GM23338 (cell line): ENCODE measurements at regions not wholly inside any gene's neighbourhood (a gene's known extent, or its start where the extent isn't known, plus 50 kb on each side); places are given as distances from the start of the nearest gene placed in this dataset.

ENCODE experiments used
- ATAC-seq: fragments of 200-7000 bp; cut with Tn5 transposase; 3 replicates; pipeline ENCODE4 v1.9.1; 2020
- DNase-seq: peaks from one replicate; pipeline ENCODE4 v3.0.0-alpha.2; 2015; ENCODE audit warnings: low spot score
- H2AFZ ChIP-seq: fragments of 200-600 bp; sonication (generic); 2 replicates; pipeline ENCODE4 v1.8.0; 2016; ENCODE audit warnings: antibody characterized with exemption, mild to moderate bottlenecking, moderate library complexity
- H3F3A ChIP-seq: fragments of 200-600 bp; sonication (generic); replicated peaks from 2 replicates; pipeline ENCODE4 v1.8.0; 2017; ENCODE audit warnings: antibody characterized with exemption, mixed run types, low read depth
- H3K27ac ChIP-seq: fragments of 200-600 bp; sonication (generic); 2 replicates; pipeline ENCODE4 v1.6.1; 2016; ENCODE audit warnings: low read depth
- H3K27me3 ChIP-seq: fragments of 200-600 bp; sonication (generic); 2 replicates; pipeline ENCODE4 v1.8.0; 2016; ENCODE audit warnings: mild to moderate bottlenecking, mixed run types, moderate library complexity; ENCODE audit not compliant: insufficient read depth
- H3K36me3 ChIP-seq: fragments of 200-600 bp; sonication (generic); 2 replicates; pipeline ENCODE4 v1.8.0; 2016; ENCODE audit warnings: mild to moderate bottlenecking; ENCODE audit not compliant: insufficient read depth
- H3K4me1 ChIP-seq: fragments of 200-600 bp; sonication (generic); 2 replicates; pipeline ENCODE4 v1.8.0; 2016; ENCODE audit warnings: mild to moderate bottlenecking, moderate library complexity; ENCODE audit not compliant: insufficient read depth
- H3K4me2 ChIP-seq: fragments of 200-600 bp; sonication (generic); 2 replicates; pipeline ENCODE4 v1.7.1; 2017; ENCODE audit warnings: mixed run types
- H3K4me3 ChIP-seq: fragments of 200-600 bp; sonication (generic); 2 replicates; pipeline ENCODE4 v1.6.1; 2016; ENCODE audit warnings: mixed run types
- H3K79me2 ChIP-seq: fragments of 200-600 bp; sonication (generic); replicated peaks from 2 replicates; pipeline ENCODE4 v1.8.0; 2017; ENCODE audit warnings: mild to moderate bottlenecking; ENCODE audit not compliant: insufficient read depth
- H3K9me2 ChIP-seq: fragments of 200-600 bp; sonication (generic); 2 replicates; pipeline ENCODE4 v1.8.0; 2017; ENCODE audit not compliant: insufficient read depth
- H4K20me1 ChIP-seq: fragments of 200-600 bp; sonication (generic); replicated peaks from 2 replicates; pipeline ENCODE4 v1.8.0; 2017; ENCODE audit warnings: mild to moderate bottlenecking; ENCODE audit not compliant: insufficient read depth
- H3K27ac Mint-ChIP-seq: 2 replicates; pipeline ENCODE4 v1.8.0; 2020; ENCODE audit warnings: inconsistent platforms, mild to moderate bottlenecking, moderate library complexity, mixed read lengths
- H3K27me3 Mint-ChIP-seq: 3 replicates; pipeline ENCODE4 v1.8.0; 2022; ENCODE audit warnings: low read depth, mild to moderate bottlenecking, moderate library complexity, mixed read lengths, inconsistent platforms; ENCODE audit not compliant: insufficient read depth, poor library complexity
- H3K36me3 Mint-ChIP-seq: 3 replicates; pipeline ENCODE4 v1.8.0; 2021; ENCODE audit warnings: low read depth, mild to moderate bottlenecking, inconsistent platforms, moderate library complexity, mixed read lengths
- H3K4me1 Mint-ChIP-seq: 3 replicates; pipeline ENCODE4 v1.8.0; 2020; ENCODE audit warnings: mild to moderate bottlenecking, inconsistent platforms, mixed read lengths
- H3K4me3 Mint-ChIP-seq: 3 replicates; pipeline ENCODE4 v1.8.0; 2021; ENCODE audit warnings: moderate library complexity, mild to moderate bottlenecking, inconsistent platforms, mixed read lengths
- H3K9me3 Mint-ChIP-seq: 3 replicates; pipeline ENCODE4 v1.8.0; 2020; ENCODE audit warnings: moderate library complexity, mild to moderate bottlenecking, inconsistent platforms, mixed read lengths
- CREB1 ChIP-seq: fragments of 250-450 bp; sonication (Bioruptor Pico); IDR thresholded peaks from 2 replicates; pipeline ENCODE4 v1.5.0; 2020; ENCODE audit warnings: low read depth, mild to moderate bottlenecking, moderate library complexity
- CTCF ChIP-seq, 2 experiments: fragments of 200-600 bp in 1 of 2; sonication (generic) in 1 of 2; conservative IDR thresholded peaks; 2 replicates each; pipeline versions ENCODE4 v1.5.1 to v1.6.1; 2016 to 2017; ENCODE audit warnings: antibody characterized with exemption in 2 of 2, low read depth in 2 of 2, mild to moderate bottlenecking in 2 of 2, moderate library complexity in 1 of 2
- EZH2 ChIP-seq: fragments of 200-600 bp; sonication (generic); IDR thresholded peaks from one replicate; pipeline ENCODE4 v1.8.0; 2017; ENCODE audit warnings: antibody characterized with exemption, mild to moderate bottlenecking, low read depth; ENCODE audit not compliant: unreplicated experiment
- EZH2phosphoT487 ChIP-seq: fragments of 200-600 bp; sonication (generic); IDR thresholded peaks from one replicate; pipeline ENCODE4 v1.8.1; 2018; ENCODE audit warnings: antibody characterized with exemption; ENCODE audit not compliant: unreplicated experiment
- JUNB ChIP-seq: IDR thresholded peaks from one replicate; pipeline ENCODE4 v1.6.1; 2016; ENCODE audit warnings: antibody characterized with exemption; ENCODE audit not compliant: unreplicated experiment
- NANOG ChIP-seq: IDR thresholded peaks from 2 replicates; pipeline ENCODE4 v1.6.1; 2016; ENCODE audit warnings: antibody characterized with exemption, borderline replicate concordance
- POLR2AphosphoS5 ChIP-seq: IDR thresholded peaks from 2 replicates; pipeline ENCODE4 v1.6.1; 2016; ENCODE audit warnings: antibody characterized with exemption, low read depth
- STAT1 ChIP-seq: IDR thresholded peaks from one replicate; pipeline ENCODE4 v1.6.1; 2016; ENCODE audit warnings: antibody characterized with exemption; ENCODE audit not compliant: unreplicated experiment
- ZNF114 ChIP-seq: fragments of 250-450 bp; sonication (Bioruptor Pico); IDR thresholded peaks from 2 replicates; pipeline ENCODE4 v1.5.0; 2020; ENCODE audit warnings: mild to moderate bottlenecking, moderate library complexity
- ZNF331 ChIP-seq: fragments of 250-450 bp; sonication (Bioruptor Pico); IDR thresholded peaks from 2 replicates; pipeline ENCODE4 v1.5.0; 2020; ENCODE audit warnings: low read depth, mild to moderate bottlenecking, moderate library complexity
- ZNF462 ChIP-seq: fragments of 250-450 bp; sonication (Bioruptor Pico); IDR thresholded peaks from 2 replicates; pipeline ENCODE4 v1.5.0; 2020; ENCODE audit warnings: mild to moderate bottlenecking, moderate library complexity
- TF ChIP-seq, protein P1 (sequence below): IDR thresholded peaks from 2 replicates; pipeline ENCODE4 v1.6.1; 2016; ENCODE audit warnings: antibody characterized with exemption
- TF ChIP-seq, protein P2 (sequence below): IDR thresholded peaks from one replicate; pipeline ENCODE4 v1.6.1; 2018; ENCODE audit warnings: antibody characterized with exemption; ENCODE audit not compliant: unreplicated experiment

DNA sequence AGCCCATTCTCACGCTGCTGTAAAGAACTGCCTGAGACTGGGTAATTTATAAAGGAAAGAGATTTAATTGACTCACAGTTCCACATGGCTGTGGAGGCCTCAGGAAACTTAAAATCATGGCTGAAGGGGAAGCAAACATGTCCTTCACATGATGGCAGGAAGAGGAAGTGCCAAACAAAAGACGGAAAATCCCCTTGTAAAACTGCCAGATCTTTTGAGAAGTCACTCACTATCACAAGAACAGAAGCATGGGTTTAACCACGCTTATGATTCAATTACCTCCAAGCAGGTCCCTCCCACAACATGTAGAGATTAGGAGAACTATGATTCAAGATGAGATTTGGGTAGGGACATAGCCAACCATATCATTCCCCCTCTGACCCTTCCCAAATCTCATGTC, 335.5 kb downstream of the IL15 start:
- Mint-ChIP-seq H3K36me3 (peaks cover 20% of the 10 kb centered on the region; the same call in 2 of the 3 replicates), H3K9me3 (peaks cover 63% of the 10 kb centered on the region), H3K4me3 (no peak overlapping the region), H3K27ac (no peak overlapping the region), H3K27me3 (peaks cover 3% of the 10 kb centered on the region), H3K4me1 (no peaks in the 10 kb centered on the region)
- Histone ChIP-seq H3K4me1 (no peaks in the 10 kb centered on the region), H2AFZ (no peak overlapping the region), H3K9me2 (0 out of 2 replicates have a peak, but pooled peaks cover 7% of the 10 kb centered on the region), H3K79me2 (no peaks in the 10 kb centered on the region), H3K36me3 (no peaks in the 10 kb centered on the region; the same call in 1 of the 2 replicates), H3K27ac (no peak overlapping the region), H4K20me1 (no peaks in the 10 kb centered on the region), H3K27me3 (no peaks in the 10 kb centered on the region), H3K4me2 (no peak overlapping the region), H3F3A (no peaks in the 10 kb centered on the region), H3K4me3 (no peak overlapping the region)
- no peak for DNase-seq
- no peak for ATAC-seq
- no peak for TF ChIP-seq ZNF331
- TF ChIP-seq NANOG: no peak
- no peak for TF ChIP-seq CTCF (conservative IDR thresholded peaks at IDR 0.05; ENCODE audit: low read depth in 2 of 2)
- no peak for TF ChIP-seq EZH2phosphoT487
- no peak for TF ChIP-seq POLR2AphosphoS5
- no peak for TF ChIP-seq ZNF462
- TF ChIP-seq, protein P1, sequence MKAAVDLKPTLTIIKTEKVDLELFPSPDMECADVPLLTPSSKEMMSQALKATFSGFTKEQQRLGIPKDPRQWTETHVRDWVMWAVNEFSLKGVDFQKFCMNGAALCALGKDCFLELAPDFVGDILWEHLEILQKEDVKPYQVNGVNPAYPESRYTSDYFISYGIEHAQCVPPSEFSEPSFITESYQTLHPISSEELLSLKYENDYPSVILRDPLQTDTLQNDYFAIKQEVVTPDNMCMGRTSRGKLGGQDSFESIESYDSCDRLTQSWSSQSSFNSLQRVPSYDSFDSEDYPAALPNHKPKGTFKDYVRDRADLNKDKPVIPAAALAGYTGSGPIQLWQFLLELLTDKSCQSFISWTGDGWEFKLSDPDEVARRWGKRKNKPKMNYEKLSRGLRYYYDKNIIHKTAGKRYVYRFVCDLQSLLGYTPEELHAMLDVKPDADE: no peak
- no peak for TF ChIP-seq EZH2
- TF ChIP-seq STAT1: no peak
- no peak for TF ChIP-seq JUNB
- TF ChIP-seq ZNF114 (CRISPR knock-in tag): no peak
- TF ChIP-seq, protein P2, sequence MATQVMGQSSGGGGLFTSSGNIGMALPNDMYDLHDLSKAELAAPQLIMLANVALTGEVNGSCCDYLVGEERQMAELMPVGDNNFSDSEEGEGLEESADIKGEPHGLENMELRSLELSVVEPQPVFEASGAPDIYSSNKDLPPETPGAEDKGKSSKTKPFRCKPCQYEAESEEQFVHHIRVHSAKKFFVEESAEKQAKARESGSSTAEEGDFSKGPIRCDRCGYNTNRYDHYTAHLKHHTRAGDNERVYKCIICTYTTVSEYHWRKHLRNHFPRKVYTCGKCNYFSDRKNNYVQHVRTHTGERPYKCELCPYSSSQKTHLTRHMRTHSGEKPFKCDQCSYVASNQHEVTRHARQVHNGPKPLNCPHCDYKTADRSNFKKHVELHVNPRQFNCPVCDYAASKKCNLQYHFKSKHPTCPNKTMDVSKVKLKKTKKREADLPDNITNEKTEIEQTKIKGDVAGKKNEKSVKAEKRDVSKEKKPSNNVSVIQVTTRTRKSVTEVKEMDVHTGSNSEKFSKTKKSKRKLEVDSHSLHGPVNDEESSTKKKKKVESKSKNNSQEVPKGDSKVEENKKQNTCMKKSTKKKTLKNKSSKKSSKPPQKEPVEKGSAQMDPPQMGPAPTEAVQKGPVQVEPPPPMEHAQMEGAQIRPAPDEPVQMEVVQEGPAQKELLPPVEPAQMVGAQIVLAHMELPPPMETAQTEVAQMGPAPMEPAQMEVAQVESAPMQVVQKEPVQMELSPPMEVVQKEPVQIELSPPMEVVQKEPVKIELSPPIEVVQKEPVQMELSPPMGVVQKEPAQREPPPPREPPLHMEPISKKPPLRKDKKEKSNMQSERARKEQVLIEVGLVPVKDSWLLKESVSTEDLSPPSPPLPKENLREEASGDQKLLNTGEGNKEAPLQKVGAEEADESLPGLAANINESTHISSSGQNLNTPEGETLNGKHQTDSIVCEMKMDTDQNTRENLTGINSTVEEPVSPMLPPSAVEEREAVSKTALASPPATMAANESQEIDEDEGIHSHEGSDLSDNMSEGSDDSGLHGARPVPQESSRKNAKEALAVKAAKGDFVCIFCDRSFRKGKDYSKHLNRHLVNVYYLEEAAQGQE: no peak
- no peak for TF ChIP-seq CREB1 (CRISPR knock-in tag)
